Epidermal melanocyte (primary cell): ENCODE measurements at regions not wholly inside any gene's neighbourhood (a gene's known extent, or its start where the extent isn't known, plus 50 kb on each side); places are given as distances from the start of the nearest gene placed in this dataset.

ENCODE experiments used
- DNase-seq: peaks from one replicate; pipeline ENCODE4 v3.0.0; 2011; ENCODE audit warnings: low spot score; ENCODE audit not compliant: insufficient read length

DNA sequence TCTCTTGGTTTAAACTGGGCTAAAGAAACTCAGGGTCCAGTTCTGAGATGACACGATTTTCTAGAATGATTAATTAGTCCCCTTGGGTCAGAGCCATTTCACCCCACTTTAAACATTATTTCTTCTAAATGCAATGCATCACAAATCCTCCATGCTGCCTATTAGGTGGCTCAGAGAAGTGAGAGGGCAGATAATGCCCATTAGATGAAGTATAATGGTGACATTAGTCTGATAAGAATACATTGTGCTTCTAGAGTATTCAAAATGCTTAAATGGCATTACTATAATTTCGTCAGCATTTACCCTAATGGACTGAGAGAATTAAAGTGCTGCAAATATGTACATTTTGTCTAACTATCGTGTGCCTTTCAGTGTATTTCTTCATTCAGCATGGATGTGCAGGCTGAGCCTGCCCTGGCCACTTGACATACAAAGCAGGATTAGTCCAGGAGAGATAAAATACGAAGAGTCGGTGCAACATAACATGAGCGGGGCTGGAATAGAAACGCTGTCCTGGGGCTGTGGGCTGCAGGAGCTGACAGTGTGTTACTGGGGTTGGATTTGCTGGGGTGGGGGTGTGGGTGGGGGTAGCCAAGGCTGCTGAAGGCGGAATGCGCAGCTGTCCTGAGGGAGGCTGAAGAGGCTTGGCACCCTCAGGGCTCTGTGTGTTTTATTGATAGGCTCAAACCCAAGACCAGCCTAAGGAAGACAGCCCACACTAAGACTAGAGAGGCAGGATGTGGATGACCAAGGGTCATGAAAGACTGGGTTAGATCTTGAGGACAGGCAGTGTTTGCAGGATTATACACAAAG lies 52.8 kb upstream of the KLF6 start:
- DNase-seq, result no peak

- no peak for DNase-seq
Observed at GRCh38 chr10:3836222-3836820, 51.3 kb upstream of the KLF6 start.

DNA sequence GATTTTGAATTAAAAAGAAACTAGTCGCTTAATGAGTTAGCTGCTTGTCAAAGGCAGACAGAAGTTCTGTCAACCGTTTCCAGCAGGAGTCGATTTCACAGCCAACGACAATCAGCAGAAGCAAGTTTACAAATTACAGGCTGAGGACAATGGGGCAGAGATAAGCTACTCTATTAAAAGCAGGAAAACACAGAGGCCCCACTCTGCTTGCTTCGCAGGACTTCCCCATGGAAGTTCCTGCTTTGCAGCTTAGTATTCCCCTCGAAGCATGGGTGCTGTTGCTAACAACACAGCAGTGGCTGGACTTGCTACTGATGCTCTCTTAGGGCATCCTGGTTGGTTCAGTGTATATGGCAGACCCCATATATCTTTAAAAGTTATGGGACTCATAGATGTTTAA lies 50.8 kb upstream of the KLF6 start:
- DNase-seq, result no peak

DNA sequence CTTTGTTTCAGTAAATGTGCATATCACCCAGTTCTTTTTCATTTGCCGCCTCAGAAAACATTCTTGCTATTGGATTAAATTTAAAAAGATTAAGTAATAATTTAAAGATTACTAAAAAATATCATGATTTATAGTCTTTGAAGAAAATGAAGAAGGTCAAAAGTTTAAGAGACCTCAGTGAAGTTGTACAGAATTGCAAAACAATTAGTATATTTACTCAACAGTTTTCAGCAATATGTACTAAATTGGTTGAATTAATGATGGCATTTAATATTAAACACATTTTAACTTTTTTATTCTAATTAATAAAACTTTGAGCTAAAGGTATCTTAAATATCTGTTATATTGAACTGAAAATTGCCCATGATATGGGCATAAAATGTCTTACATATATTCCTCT lies 49.9 kb upstream of the KLF6 start:
- no peak for DNase-seq
